Suppressor macrophage treated with lipopolysaccharide for 4 hours (primary cell): ENCODE measurements at regions not wholly inside any gene's neighbourhood (a gene's known extent, or its start where the extent isn't known, plus 50 kb on each side); places are given as distances from the start of the nearest gene placed in this dataset.
"Not testable (repeated sequence)": the region's sequence is repeated elsewhere in the genome, so short reads cannot be mapped to it uniquely, and the experiment has no call there.

Experiments used
- DNase-seq: peaks from one replicate; pipeline ENCODE4 v3.0.0-alpha.2; 2020

DNA sequence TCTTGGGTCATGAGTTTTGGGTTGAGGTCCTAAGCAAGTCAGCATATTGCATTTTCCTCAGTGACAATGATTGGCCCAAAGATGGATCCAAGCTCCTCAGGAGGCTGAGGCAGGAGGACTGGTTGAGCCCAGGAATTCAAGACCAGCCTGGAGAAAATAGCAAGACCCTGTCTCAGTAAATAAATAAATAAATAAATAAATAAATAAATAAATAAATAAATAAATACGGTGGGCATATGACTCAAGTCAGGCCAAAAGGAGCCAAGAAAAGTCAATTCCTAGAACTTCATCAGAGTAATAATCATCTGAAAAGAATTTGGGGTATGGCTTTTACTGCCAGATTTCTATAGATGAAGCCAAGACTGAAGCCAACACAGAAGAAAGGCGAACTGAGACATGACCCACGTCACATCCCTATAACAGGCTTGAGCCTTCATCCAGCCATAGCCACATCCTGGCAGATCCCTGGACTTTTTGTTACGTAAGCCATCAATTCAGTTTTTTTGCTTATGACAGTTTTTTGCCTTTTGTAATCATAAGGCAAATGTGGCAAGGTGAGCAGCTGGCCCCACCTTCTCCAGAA, 88.5 kb upstream of the NFASC start:
- DNase-seq: no peak

DNA sequence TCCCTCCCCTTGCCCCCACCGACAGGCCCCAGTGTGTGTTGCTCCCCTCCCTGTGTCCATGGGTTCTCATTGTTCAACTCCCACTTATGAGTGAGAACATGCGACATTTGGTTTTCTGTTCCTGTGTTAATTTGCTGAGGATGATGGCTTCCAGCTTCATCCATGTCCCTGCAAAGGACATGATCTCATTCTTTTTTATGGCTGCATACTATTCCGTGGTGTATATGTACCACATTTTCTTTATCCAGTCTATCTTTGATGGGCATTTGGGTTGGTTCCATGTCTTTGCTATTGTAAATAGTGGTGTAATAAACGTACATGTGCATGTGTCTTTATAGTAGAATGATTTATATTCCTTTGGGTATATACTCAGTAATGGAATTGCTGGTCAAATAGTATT, 85.6 kb upstream of the NFASC start:
- not testable (repeated sequence) for DNase-seq

DNA sequence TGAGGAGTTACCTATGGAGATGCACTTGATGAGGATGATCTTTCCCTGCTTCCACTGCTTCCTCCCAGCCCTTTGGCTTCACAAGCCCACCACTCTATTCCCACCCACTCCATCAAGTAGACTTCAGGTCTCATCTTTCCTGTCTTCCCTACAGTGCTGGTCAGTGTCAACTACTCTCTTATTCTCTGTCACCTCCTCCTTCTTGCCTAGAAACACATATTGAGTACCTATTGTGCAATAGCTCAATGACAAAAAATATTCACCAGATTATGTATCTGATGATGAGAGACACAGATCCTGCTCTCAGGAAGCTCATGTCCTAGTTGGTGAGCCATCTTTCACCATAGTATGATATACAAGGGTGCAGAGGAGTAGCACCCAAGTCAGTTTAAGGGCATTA, 82.2 kb upstream of the NFASC start:
- DNase-seq: no peak

DNA sequence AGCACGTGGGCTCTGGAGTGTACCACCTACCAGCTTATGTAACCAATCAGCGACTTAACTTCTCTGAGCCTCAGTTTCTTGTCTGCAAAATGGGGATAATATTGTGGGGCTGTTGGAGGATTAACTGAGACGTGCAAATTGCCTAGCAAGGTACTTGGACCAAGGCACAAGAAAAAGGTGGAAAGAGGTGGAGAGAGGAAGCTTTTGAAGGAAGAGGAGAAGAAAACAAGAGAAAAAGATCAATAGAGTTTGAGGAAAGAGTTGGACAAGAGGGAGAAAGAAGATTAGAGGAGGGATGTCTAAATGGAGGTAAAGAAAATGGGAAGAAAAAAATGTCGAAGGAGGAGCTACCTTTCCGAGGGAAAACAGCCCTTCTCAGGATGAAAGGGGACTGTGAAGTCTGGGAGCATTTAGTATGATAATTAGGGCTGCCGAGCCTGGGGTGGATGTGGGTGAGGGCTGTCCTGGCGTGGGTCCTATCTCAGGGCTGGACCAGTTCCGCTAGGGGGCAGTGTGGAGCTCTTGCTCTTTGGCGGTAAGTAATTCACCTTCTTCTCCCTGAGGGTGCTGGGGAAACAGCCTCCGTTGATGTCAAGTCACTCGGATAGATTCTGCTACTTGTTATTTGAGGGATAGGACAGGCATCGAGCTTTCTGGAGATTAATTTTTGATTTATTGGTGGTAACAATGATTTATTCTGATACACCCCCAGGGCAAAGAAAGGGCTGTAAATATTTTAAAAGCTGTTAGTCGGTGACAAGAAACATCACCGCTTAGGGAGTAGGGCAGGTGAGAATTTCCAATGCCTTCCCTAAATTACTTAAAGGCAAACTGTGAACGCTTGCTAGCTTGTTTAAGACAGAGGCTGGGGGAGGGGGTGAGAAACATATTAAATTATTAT, 79.0 kb upstream of the NFASC start:
- DNase-seq: peak; percentile 82

DNA sequence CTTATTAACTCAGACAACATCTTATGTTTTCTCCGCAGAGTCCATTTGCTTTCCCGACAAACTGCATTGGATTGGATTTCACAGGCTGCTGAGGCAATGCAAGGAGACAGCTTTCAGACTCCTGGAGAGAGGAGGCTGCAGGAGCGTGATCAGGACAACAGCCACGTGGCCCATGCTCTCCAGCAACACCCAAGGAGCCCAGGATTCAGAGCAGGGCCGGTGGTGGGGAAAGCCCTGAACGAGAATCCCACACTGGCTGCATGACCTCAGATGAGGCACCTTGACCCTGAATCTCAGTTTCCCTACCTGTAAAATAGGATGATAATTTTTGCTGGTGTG, 78.3 kb upstream of the NFASC start:
- no peak for DNase-seq

DNA sequence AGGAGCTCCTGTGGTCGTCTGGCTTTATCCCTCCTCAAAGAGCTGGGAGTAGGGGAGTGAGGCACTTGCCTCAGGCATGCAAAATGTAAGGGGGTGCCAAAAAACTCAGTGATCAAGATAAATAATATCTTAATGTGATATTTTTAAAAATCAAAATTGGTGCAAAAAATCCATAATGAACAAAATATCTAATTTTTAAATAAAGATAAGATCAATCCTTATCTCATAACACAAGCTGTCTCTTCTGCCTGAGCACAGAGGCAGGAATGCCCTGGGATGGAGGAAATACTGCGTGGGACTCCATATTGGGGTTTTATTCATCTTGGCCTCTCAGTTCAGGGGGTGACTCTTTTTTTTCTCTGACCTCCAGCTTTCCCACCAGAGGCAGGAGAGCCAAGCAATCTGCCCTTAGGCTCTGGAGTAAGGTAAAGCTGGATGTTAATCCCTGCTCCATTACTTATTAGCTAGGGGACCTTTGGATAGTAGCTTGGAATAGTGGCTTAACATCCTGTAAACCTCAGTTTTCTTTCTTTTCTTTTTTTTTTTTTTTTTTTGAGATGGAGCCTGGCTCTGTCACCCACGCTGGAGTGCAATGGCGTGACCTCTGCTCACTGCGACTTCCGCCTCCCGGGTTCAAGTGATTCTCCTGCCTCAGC, 77.3 kb upstream of the NFASC start:
- DNase-seq: no peak

DNA sequence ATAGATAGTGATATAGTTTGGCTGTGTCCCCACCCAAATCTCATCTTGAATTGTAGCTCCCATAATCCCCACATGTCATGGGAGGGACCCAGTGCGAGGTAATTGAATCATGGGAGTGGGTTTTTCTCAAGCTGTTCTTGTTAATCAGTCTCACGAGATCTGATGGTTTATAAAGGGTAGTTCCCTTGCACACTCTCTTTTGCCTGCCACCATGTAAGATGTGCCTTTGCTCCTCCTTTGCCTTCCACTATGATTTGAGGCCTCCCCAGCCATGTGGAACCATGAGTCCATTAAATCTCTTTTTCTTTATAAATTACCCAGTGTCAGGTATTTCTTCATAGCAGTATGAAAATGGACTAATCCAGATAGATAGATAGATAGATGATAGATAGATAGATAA, 73.8 kb upstream of the NFASC start:
- not testable (repeated sequence) for DNase-seq

DNA sequence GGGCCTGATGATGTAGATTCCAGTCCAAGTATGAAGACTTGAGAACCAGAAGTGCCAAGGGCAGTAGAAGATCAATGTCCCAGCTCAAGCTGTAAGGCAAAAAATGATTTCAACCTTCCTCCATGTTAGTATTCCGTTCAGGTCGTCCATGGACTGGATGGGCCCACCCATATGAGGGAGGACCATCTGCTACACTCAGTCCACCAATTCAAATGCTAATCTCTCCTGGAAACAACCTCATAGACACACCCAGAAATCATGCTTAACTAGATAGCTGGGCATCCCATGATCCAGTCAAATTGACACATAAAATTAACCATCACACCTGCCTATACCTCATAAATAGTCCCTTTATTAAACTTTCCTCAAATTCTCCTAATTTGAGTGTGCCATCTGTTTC, 73.3 kb upstream of the NFASC start:
- no peak for DNase-seq

DNA sequence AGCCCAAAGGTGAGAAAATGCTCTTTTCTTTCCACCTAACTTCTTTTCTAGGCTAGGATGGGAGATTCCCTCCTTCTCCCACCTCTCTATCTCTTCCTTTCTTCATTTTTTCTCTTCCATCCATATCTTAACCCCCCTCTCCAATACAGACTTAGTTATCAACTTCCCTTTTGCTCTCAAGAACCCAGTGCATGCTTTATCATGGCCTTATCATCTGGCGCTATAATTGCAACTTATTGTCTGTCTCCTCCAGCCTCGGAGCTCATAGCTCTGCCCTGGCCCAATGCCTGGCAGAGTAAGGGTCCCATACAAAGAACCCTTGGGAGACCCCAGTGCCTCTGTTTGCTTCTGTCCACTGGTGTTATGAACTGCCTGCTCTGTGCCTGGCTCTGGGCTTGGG, 71.0 kb upstream of the NFASC start:
- no peak for DNase-seq

DNA sequence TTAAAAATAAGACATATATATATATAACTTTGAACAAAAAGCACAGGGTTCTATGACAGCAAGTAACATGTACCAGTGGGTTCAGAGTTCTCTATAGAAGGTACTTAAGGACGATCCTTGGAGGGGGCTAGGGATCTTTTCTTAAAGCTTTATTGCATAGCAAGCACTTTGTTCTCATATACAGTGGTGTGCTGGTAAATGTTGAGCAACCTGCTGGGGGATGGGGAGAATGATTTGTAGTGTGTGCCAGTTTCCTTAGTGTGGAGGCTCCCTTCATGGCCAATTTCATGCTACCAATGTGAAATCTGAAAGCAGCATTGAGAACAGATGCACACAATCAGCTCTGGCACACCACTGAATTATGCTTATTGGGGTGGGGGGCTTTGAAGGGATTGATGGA, 69.5 kb upstream of the NFASC start:
- no peak for DNase-seq

DNA sequence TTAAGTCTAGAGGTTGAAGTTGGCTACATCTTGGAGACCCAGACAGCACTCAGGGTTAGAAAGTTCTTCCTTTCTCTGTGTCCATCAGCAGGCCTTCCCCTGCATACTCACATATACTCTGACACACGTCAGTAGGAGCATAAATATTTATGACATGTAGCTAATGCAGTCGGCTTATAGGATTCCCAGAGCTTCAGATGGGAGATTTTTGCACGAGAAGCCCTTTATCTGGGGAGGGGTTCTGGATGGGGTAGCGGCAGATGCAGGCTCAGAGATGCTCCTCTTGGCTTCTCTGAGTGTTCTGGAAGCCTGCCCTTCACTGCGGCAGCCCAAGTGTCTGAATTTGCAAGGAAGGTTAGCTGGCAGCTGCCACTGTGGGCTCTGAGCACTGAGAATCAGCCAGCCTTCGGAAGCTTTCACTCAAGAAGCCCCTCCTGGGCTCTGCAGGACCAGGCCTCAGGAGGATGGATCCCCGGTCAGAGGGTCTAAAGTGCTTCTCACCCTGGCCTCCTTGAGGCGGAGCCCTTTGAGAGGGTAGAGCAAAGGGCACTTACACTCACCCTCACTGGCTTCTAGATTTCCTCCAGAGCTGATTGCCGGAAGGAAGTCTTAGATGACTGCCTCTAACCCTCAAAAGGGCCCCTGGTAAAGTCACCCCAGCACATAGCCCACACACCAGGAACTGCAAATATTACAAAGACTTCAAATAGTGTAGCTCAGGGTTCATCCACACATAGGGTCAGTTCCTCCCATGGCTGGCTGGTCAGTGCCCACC, 68.1 kb upstream of the NFASC start:
- DNase-seq: no peak

DNA sequence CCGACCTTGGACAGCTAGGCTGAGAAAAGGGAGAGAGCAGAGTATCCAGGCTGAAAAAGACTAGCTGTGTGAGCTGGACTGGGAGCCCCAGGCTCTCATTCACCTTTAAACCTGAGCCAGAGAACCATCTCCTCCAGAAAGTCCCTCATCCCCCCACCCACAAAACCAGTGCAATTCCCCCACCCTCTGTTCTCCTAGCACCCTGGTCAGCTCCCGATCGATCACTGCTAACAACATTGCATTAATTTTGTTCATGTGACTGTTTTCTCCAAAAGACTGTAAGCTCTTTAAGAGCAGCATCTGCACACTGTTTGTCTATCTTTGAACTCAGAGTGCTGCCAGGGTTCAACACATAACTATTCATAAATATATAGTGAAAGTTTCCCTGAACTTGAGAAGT, 67.1 kb upstream of the NFASC start:
- DNase-seq: no peak

DNA sequence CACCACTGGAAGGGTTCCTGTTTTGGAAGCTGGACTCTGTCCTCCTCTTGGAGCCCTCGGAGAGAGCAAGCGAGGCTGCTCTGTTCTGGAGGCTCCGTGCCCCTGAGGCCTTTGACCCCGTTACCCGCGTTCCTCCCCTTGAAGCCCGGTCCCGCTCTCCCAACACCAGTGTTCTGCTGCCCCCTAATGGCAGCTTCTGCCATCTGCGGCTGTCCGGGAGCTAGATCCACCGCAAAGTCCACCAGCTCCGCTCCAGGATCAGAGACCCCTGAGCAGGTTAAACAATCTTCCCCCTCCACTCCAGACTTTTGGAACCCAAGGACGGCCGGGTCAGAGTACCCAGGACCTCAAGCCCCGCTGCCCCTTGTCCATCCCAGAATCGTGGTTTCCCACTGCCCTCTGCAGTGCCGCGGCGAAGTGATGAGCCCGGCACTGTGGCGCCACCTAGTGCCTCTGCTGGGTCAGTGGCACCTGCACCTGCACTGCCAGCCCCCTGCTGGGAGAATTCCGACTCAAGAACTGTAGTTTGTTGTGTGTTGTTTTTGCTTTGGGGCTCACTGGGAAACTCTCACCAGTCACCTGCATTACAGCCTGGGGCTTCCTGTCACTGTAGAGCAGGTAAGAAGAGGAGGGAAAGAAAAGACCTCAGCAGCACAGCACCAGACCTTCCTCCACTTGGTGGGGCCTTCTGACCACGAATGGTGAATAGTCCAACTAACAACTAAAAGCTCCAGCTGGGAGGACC, 63.5 kb upstream of the NFASC start:
- DNase-seq: peak; percentile 91

DNA sequence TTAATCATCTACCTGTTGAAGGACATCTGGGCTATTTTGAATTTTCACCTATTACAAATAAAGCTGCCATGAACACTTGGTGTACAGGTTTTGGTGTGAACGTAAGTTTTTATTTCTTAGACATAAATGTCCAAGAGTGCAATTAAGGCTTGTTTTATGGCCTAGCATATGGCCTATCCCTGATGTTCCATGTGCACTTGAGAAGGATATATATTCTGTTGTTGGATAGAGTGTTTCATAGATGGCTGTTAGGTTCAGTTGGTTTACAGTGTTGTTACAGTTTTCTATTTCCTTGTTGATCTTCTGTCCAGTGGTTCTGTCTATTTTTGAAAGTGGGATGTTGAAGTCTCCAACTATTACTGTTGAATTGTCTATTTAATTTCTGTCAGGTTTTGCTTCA, 61.2 kb upstream of the NFASC start:
- no peak for DNase-seq

DNA sequence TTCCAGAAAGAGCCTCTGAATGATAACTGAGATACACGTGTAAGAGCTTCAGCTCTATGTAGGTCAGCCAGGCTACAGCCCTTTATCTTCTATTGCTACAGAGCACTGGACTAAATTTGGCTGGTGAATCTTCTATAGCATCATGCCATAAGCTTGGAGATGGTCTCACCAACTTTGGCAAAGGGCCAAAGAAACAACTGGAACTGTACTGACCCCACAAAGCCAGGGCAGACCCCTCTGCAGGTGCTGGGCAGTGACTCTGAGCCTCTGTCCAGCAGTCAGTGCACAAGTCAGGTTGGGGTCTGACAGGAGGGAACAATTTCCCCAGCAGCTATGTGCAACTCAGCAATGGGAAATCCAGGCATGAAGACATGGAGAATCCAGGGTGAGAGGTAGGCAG, 57.8 kb upstream of the NFASC start:
- DNase-seq: no peak

DNA sequence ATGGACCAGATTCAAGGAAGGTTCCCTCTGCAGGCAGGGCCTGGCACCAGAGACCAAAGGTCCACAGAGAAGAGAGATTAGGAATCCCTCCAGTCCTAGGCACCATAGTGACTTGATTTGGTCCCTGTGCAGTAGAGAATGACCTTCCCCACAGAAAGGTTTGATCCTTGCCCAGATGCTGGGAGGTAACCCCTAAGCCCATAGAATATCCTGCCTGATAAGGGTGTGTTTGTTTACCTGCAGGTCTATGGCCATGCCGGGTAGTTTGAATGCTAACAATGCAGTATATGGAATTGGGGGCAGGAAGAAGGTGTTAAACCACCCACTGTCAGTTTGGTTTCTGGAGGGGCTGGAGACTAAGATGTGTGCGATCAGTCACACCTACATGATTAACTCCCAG, 57.1 kb upstream of the NFASC start:
- no peak for DNase-seq

DNA sequence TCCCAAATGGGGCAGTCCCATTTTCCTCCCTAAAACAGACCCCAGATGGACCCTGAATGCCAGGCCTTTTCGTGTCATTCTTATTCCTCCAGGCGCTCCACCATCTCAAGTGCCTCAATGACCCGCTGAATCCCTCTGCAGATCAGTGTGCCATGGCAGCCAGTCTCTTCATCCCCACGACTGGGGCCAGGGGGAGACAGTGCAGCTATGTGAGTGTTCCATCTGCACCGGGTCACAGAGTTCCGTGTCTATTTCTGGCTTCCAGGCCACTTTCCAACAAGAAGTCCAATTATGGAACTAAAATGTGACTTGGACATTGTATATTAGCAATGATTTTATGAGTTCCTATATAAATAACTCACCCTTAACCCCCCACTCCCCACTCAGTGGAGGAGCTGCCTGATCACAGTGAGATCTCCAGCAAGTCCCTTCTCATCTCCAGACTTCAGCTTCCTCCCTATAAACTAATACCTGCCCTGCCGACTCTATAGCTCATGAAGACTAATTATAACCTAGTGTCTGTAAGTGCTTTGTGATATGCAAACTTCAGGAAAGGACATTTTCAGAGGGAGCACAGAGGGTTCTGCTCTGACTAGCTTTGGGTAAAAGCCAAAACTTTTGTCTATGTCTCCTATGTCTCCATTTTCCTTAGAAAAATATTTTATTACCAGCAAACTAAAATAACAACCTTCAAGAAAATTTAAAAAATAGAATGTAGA, 56.3 kb upstream of the NFASC start:
- DNase-seq: no peak

DNA sequence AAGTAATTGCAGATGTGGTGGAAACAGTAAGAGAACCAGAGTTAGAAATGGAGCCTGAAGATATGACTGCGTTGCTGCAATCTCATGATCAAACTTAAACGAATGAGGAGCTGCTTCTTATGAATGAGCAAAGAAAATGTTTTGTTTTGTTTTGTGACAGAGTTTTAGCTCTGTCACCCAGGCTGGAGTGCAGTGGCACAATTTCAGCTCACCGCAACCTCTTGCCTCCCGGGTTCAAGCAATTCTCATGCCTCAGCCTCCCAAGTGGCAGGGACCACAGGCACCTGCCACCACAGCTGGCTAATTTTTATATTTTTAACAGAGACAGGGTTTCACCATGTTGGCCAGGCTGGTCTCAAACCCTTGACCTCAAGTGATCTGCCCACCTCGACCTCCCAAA, 53.3 kb upstream of the NFASC start:
- DNase-seq: no peak

DNA sequence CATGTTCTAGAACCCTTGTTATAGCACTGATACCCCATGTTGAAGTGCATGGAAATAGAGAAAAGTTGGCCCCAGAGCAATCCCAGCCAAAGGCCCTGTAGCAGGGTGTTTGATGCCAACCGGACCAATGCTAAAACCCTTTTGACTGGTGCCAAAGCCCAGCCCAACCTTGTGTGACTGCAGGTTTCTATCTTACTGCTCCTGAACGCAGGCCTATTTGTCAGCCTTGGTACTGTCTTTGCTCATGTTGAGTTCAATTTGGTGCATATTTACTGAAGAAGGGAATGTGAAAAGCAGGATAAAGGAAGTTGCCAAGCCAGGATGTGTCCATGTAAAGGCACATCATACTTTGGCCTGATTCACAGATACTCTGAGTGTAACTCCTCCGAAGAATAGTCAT, 51.7 kb upstream of the NFASC start:
- DNase-seq: no peak

DNA sequence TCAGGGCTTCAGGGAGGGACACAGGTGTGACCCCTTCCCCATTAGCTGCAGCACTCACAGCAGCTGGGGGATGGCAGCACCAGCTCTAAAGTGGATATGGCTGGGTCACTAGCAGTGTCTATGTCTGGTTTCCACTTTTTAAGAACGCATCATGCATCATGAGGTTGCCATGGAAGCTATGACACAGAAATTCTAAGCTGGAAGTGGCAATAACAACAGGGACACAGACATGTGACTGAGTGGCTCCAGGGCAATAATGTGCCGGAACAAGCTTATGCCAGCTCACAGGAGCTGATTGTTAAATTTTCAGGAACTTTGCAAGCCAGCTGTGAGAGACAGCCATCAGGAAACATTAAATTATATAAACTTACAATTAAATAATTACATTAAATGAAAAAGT, 51.2 kb upstream of the NFASC start:
- no peak for DNase-seq
